ENCODE measurements at regions not wholly inside any gene's neighbourhood (a gene's known extent, or its start where the extent isn't known, plus 50 kb on each side); places are given as distances from the start of the nearest gene placed in this dataset.

- no peak overlapping the region for H3K4me3 ChIP-seq
- H3K4me1 ChIP-seq: peaks cover 0 to 40% (median 0%) of the 10 kb centered on the region in 4 donors
- no peaks in the 10 kb centered on the region for H3K9me3 ChIP-seq
- intact Hi-C loops (cut with DNase I; ENCODE audit: low total_unique reads): no loop called here
- no peaks in the 10 kb centered on the region for H3K27me3 ChIP-seq
- H3K27ac ChIP-seq: no peak overlapping the region
- no peak for DNase-seq
- no peak for TF ChIP-seq CTCF (IDR thresholded peaks at IDR 0.05)
- no peaks in the 10 kb centered on the region for H3K36me3 ChIP-seq
These were observed 289.5 kb downstream of the DEPDC1B start for GRCh38 chr5:60410427-60410826.

- TF ChIP-seq CTCF (IDR thresholded peaks at IDR 0.05): no peak
- intact Hi-C loops (cut with DNase I; ENCODE audit: low total_unique reads): no loop called here
- H3K4me1 ChIP-seq: peaks cover 0 to 42% (median 15%) of the 10 kb centered on the region in 4 donors
These were observed 295.8 kb downstream of the DEPDC1B start for GRCh38 chr5:60404171-60404570.

GRCh38 chr5:60403343-60404006, 296.5 kb downstream of the DEPDC1B start:
- H3K27ac ChIP-seq: no peak overlapping the region
- no peak for TF ChIP-seq CTCF (IDR thresholded peaks at IDR 0.05)
- H3K4me3 ChIP-seq: no peak overlapping the region
- no peak for DNase-seq
- H3K4me1 ChIP-seq: peaks cover 0 to 42% (median 15%) of the 10 kb centered on the region in 4 donors
- H3K27me3 ChIP-seq: no peaks in the 10 kb centered on the region
- H3K9me3 ChIP-seq: no peaks in the 10 kb centered on the region
- no peaks in the 10 kb centered on the region for H3K36me3 ChIP-seq
- intact Hi-C loops (cut with DNase I; ENCODE audit: low total_unique reads): no loop called here

More at GRCh38 chr5:60404171-60404570, 295.8 kb downstream of the DEPDC1B start:
- Histone ChIP-seq H3K9me3 (no peaks in the 10 kb centered on the region), H3K36me3 (no peaks in the 10 kb centered on the region), H3K4me3 (no peak overlapping the region), H3K27ac (no peak overlapping the region), H3K27me3 (no peaks in the 10 kb centered on the region)
- no peak for DNase-seq

DNA sequence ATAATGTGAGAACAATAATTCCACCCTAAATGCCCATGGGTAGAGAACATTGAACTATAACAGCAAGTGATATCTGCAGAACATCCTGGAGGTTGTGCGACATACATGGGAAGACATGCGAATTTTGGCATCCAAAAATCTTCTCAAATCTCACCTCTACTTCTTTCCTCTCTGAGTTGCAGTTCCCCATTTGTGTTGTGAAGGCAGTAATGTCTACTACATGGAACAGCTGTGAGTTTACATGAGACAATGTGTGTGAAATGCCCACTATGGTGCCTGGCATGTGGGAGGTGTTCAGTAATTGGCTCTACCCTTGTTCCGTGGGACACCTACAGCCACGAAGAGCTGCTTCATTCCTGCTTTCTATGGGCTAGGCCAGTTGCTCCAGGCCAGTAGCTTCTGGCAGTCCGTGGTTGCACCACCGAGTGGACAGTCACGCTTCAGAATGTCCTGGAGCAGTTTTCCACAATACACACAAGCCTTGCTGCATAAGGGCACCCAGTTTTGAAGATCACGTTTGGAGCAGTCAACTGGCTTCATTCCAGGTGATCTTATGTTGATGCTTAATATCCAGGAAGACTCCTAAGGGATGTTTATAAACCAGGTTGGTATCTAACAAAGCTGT, 297.7 kb downstream of the DEPDC1B start:
- no peak overlapping the region for H3K27ac ChIP-seq
- intact Hi-C loops (cut with DNase I; ENCODE audit: low total_unique reads): no loop called here
- no peaks in the 10 kb centered on the region for H3K27me3 ChIP-seq
- TF ChIP-seq CTCF (IDR thresholded peaks at IDR 0.05): no peak
- H3K36me3 ChIP-seq: no peaks in the 10 kb centered on the region
- H3K4me1 ChIP-seq: peaks cover 0 to 42% (median 15%) of the 10 kb centered on the region in 4 donors
- no peaks in the 10 kb centered on the region for H3K9me3 ChIP-seq
- DNase-seq: no peak
- H3K4me3 ChIP-seq: no peak overlapping the region

DNA sequence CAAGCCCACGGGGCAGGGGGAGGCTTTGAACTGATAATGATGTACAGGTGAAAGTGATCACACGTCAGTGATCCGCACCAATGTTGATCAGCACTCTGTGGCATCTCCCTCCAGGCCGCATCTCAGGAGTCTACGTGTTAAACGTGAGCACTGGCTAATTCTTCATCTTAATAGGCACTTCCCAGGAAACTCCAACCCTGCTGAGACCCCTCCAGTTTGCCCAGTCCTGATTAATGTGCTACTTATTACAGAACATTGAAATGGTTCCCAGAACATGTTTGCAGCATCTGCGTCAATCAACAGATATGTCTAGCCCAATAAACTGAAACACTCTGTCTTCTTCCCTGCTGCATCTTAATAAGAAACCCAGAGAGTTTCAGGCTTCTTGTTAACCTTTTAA, 298.4 kb downstream of the DEPDC1B start:
- intact Hi-C loops (cut with DNase I; ENCODE audit: low total_unique reads): no loop called here
- Histone ChIP-seq H3K9me3 (no peaks in the 10 kb centered on the region), H3K27me3 (no peaks in the 10 kb centered on the region), H3K4me1 (peaks cover 0 to 39% (median 15%) of the 10 kb centered on the region in 4 donors), H3K4me3 (no peak overlapping the region), H3K36me3 (no peaks in the 10 kb centered on the region), H3K27ac (no peak overlapping the region)
- TF ChIP-seq CTCF (IDR thresholded peaks at IDR 0.05): no peak
- no peak for DNase-seq
